T1000 (cell line): ENCODE measurements at regions not wholly inside any gene's neighbourhood (a gene's known extent, or its start where the extent isn't known, plus 50 kb on each side); places are given as distances from the start of the nearest gene placed in this dataset.
"Not testable (repeated sequence)": the region's sequence is repeated elsewhere in the genome, so short reads cannot be mapped to it uniquely, and the experiment has no call there.

Experiments used
- DNase-seq: peaks from one replicate; lab custom pipeline; 2025; ENCODE audit warnings: mixed read lengths; lab: John Stamatoyannopoulos, UW

GRCh38 chr7:12985752-12986151 is 298.3 kb downstream of the ARL4A start:
- no peak for DNase-seq

GRCh38 chr7:12987238-12987637 is 299.8 kb downstream of the ARL4A start:
- no peak for DNase-seq

- no peak for DNase-seq
These were observed 303.0 kb downstream of the ARL4A start for GRCh38 chr7:12990440-12990839.

GRCh38 chr7:12993025-12993424 is 305.6 kb downstream of the ARL4A start:
- no peak for DNase-seq

- DNase-seq: no peak
These were observed 308.6 kb downstream of the ARL4A start for GRCh38 chr7:12995912-12996469.

GRCh38 chr7:13007331-13007730 is 319.9 kb downstream of the ARL4A start:
- no peak for DNase-seq

GRCh38 chr7:13009517-13009916 is 322.1 kb downstream of the ARL4A start:
- no peak for DNase-seq

GRCh38 chr7:13014011-13014410 is 326.6 kb downstream of the ARL4A start:
- no peak for DNase-seq

- no peak for DNase-seq
These were observed 328.7 kb downstream of the ARL4A start for GRCh38 chr7:13016036-13016581.

GRCh38 chr7:13016592-13017332 is 329.3 kb downstream of the ARL4A start:
- DNase-seq: no peak

- DNase-seq: no peak
These were observed 330.0 kb downstream of the ARL4A start for GRCh38 chr7:13017333-13017857.

GRCh38 chr7:13017881-13018280 is 330.4 kb downstream of the ARL4A start:
- no peak for DNase-seq

- no peak for DNase-seq
These were observed 334.3 kb downstream of the ARL4A start for GRCh38 chr7:13021566-13022300.

GRCh38 chr7:13024121-13024674 is 336.8 kb downstream of the ARL4A start:
- no peak for DNase-seq

- DNase-seq: not testable (repeated sequence)
These were observed 337.6 kb downstream of the ARL4A start for GRCh38 chr7:13025043-13025442.

GRCh38 chr7:13027321-13027720 is 339.9 kb downstream of the ARL4A start:
- DNase-seq: no peak

GRCh38 chr7:13028036-13028824 is 340.8 kb downstream of the ARL4A start:
- no peak for DNase-seq

GRCh38 chr7:13028825-13029099 is 341.3 kb downstream of the ARL4A start:
- DNase-seq: no peak

GRCh38 chr7:13031468-13031867 is 344.0 kb downstream of the ARL4A start:
- no peak for DNase-seq

- DNase-seq: no peak
These were observed 344.7 kb downstream of the ARL4A start for GRCh38 chr7:13032084-13032483.

GRCh38 chr7:13032576-13032975 is 345.1 kb downstream of the ARL4A start:
- DNase-seq: no peak

- no peak for DNase-seq
These were observed 347.3 kb downstream of the ARL4A start for GRCh38 chr7:13034693-13035092.
